Limb (tissue), 2 donors: ENCODE measurements at regions not wholly inside any gene's neighbourhood (a gene's known extent, or its start where the extent isn't known, plus 50 kb on each side); places are given as distances from the start of the nearest gene placed in this dataset.

Experiments
- DNase-seq, 2 donors: peaks; one replicate each; pipeline ENCODE4 v3.0.0-alpha.2; 2016; ENCODE audit errors: extremely low spot score in 2 of 2

DNA sequence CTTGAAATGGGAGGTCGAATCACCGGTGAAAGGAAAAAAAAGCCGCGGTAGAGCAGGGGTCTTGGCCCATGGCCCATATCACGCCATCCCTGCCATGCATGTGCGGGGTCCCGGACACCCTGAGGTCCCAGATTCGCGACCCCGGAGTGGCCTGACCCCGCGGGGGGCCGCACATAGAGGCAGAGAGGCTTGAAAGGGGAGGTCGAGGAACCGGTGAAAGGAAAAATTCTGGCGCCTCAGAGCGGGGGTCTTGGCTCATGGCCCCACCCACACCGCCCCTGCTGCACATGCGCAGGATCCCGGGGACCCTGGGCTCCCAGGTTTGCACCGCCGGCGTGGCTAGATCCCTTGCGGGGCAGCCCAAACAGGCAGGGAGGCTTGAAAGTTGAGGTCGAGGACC is 319.8 kb downstream of the ALG10 start:
- DNase-seq, result no peak

GRCh38 chr12:34343345-34343744 is 321.0 kb downstream of the ALG10 start:
- DNase-seq, result no peak

DNA sequence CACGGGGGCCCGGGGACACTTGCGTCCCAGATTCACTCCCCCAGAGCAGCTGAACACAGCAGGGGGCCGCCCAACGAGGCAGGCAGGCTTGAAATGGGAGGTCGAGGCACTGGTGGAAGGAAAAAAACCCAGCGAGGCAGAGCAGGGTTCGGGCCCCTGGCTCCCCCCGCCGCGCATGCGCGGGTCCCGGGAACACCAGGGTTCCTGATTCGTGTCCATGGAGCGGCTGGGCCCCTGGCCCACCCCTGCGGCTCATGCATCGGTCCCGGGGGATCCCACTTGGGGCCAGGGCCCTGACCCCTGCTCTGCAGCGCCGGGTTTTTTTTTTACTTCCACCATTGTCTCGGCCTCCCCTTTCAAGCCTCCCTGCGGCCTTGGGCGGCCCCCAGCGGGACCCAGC is 321.5 kb downstream of the ALG10 start:
- DNase-seq, result no peak

- no peak for DNase-seq
Measured at GRCh38 chr12:34344851-34345522, 322.7 kb downstream of the ALG10 start.

GRCh38 chr12:34345801-34346200 is 323.5 kb downstream of the ALG10 start:
- DNase-seq, result no peak

GRCh38 chr12:34346372-34347034 is 324.2 kb downstream of the ALG10 start:
- DNase-seq, result no peak

DNA sequence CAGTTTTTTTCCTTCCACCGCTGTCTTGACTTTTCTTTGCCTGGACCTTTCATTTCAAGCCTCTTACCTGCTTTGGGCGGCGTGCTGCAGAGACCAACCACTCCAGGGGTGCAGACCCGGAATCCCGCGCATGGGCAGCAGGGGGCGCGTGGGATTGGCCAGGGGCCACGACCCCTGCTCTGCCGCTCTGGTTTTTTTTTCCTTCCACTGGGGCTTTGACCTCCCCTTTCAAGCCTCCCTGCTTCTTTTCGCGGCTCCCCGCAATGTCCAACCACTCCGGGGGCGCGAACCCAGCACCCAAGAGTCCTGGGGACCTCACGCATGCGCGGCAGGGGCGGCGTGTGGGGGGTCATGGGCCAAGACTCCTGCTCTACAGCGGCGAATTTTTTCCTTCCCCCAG is 325.1 kb downstream of the ALG10 start:
- no peak for DNase-seq

- DNase-seq, result no peak
Measured at GRCh38 chr12:34348064-34348463, 325.8 kb downstream of the ALG10 start.

- DNase-seq, result no peak
Measured at GRCh38 chr12:34348836-34349672, 326.8 kb downstream of the ALG10 start.

GRCh38 chr12:34349673-34349961 is 327.3 kb downstream of the ALG10 start:
- DNase-seq, result no peak

- no peak for DNase-seq
Measured at GRCh38 chr12:34350092-34351041, 328.1 kb downstream of the ALG10 start.

DNA sequence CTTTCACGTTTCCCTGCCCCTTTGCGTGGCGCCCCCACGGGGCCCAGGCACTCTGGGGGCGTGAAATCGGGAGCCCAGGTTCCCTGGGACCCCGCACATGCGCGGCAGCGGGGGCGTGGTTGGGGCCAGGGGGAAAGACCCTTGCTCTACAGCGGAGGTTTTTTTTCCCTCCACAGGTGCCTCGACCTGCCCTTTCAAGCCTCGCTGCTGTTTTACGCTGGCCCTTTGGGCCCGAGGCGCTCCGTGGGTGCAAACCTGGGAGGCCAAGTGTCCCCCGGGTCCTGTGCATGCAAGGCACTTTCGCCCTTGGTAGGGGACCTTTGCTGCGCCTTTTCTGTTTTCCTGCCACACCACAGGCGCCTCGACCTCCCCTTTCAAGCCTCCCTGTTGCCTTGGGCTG is 329.8 kb downstream of the ALG10 start:
- no peak for DNase-seq

DNA sequence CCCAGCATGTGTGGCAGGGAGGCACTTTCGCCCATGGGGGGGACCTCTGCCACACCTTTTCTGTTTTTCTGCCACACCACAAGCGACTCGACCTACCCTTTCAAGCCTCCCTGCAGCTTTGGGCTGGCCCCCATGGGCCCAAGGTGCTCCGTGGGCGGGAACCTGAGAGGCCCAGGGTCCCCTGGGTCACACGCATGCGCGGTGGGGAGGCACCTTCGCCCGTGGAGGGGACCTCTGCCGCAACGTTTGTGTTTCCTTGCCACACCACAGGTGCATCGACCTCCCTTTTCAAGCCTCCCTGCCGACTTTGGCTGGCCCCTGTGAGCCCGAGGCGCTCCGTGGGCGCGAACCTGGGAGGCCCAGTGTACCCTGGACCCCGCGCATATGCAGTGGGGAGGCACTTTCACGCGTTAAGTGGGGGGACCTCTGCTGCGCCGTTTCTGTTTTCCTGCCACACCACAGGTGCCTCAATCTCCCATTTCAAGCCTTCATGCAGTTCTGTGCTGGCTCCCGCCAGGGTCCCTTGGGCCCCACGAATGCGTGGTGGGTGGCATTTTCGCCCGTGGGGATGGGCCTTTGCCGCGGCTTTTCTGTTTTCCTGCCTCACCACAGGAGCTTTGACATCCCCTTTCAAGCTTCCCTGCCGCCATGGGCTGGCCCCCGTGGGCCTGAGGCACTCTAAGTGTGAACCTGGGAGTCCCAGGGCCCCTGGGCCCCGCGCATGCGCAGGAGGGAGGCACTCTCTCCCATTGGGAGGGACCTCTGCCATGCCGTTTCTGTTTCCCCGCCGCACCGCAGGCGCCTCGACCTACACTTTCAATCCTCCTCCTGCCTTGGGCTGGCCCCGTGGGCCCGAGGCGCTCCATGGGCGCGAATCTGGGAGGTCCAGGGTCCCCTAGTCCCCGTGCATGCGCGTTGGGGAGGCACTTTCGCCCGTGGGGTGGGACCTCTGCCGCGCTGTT is 332.2 kb downstream of the ALG10 start:
- DNase-seq, result no peak

DNA sequence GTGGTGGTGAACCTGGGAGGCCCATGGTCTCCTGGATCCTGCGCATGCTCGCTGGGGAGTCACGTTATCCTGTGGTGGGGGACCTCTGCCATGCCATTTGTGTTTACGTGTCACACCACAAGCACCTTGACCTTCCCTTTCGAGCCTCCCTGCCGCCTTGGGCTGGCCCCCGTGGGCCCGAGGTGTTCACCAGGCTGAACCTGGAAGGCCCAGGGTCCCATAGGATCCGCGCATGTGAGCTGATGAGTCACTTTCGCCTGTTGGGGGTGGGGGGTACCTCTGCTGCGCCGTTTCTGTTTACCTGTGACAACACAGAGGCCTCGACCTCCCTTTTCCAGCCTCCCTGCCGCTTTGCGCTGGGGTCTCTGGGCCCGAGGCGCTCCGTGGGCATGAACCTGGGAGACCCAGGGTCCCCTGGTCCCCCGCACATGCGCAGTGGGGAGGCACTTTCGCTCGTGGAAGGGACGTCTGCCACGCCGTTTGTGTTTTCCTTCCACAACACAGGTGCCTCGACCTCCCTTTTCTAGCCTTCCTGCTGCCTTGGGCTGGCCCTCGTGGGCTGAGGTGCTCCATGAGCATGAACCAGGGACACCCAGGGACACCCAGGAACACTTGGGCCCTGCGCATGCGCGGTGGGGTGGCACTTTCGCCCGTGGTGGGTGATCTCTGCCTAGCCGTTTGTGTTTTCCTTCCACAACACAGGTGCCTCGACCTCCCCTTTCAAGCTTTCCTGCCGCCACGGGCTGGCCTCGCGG is 334.1 kb downstream of the ALG10 start:
- DNase-seq, result no peak

GRCh38 chr12:34357791-34358190 is 335.5 kb downstream of the ALG10 start:
- no peak for DNase-seq

DNA sequence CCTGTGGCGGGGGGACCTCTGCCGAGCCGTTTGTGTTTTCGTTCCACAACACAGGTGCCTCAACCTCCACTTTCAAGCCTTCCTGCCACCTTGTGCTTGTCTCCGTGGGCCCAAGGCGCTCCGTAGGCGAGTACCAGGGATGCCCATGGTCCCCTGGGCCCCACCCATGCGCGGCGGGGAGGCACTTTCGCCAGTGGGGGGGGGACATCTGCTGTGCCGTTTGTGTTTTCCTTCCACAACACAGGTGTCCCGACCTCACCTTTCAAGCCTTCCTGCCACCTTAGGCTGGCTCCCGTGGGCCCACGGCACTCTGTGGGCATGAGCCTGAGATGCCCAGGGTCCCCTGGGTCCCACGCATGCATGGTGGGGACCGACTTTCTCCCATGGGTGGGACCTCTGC is 335.9 kb downstream of the ALG10 start:
- DNase-seq, result no peak

- no peak for DNase-seq
Measured at GRCh38 chr12:34361721-34362316, 339.5 kb downstream of the ALG10 start.

DNA sequence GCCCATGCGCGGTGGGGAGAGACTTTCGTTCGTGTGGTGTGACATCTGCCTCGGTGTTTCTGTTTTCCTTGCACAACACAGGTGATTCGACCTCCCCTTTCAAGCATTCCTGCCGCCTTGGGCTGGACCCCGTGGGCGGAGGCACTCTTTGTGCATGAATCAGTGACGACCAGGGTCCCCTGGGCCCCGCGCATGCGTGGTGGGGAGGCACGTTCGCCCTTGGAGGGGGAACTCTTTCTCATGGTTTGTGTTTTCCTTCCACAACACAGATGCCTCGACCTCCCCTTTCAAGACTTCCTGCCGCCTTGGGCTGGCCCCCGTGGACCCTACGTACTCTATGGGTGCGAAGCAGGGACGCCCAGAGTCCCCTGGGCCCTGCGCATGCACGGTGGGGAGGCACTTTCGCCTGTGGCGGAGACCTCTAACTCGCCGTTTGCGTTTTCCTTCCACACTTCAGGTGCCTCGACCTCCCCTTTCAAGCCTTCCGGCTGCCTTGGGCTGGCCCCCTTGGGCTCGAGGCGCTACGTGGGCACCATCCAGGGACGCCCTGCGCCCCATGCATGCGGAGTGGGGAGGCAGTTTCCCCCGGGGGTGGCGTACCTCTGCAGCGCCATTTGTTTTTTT is 340.9 kb downstream of the ALG10 start:
- DNase-seq, result no peak

- DNase-seq, result no peak
Measured at GRCh38 chr12:34368079-34368478, 345.8 kb downstream of the ALG10 start.
